ENCODE measurements at regions not wholly inside any gene's neighbourhood (a gene's known extent, or its start where the extent isn't known, plus 50 kb on each side); places are given as distances from the start of the nearest gene placed in this dataset.

GRCh38 chr3:101970212-101970611, 120.9 kb downstream of the NFKBIZ start:
- no peak for TF ChIP-seq POLR2AphosphoS5 (IDR thresholded peaks at IDR 0.05)
- no peak for TF ChIP-seq EZH2 (IDR thresholded peaks at IDR 0.05; ENCODE audit: borderline replicate concordance, insufficient read depth, low read length, poor library complexity, severe bottlenecking)
- TF ChIP-seq, protein P1, sequence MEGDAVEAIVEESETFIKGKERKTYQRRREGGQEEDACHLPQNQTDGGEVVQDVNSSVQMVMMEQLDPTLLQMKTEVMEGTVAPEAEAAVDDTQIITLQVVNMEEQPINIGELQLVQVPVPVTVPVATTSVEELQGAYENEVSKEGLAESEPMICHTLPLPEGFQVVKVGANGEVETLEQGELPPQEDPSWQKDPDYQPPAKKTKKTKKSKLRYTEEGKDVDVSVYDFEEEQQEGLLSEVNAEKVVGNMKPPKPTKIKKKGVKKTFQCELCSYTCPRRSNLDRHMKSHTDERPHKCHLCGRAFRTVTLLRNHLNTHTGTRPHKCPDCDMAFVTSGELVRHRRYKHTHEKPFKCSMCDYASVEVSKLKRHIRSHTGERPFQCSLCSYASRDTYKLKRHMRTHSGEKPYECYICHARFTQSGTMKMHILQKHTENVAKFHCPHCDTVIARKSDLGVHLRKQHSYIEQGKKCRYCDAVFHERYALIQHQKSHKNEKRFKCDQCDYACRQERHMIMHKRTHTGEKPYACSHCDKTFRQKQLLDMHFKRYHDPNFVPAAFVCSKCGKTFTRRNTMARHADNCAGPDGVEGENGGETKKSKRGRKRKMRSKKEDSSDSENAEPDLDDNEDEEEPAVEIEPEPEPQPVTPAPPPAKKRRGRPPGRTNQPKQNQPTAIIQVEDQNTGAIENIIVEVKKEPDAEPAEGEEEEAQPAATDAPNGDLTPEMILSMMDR (IDR thresholded peaks at IDR 0.05; ENCODE audit: poor library complexity, severe bottlenecking), result no peak
